Adrenal gland (tissue), 5 donors: ENCODE measurements at regions not wholly inside any gene's neighbourhood (a gene's known extent, or its start where the extent isn't known, plus 50 kb on each side); places are given as distances from the start of the nearest gene placed in this dataset.

Experiments used
- POLR2A ChIP-seq, 2 donors: fragments of 450-650 bp; IDR thresholded peaks; one replicate each; pipeline ENCODE4 v1.6.1; 2017; ENCODE audit warnings: antibody characterized with exemption in 2 of 2, mild to moderate bottlenecking in 2 of 2, moderate library complexity in 1 of 2
- TF ChIP-seq, protein P1 (sequence below), 6 experiments: fragments of 450-650 bp in 4 of 6; fragments of 200-600 bp in 2 of 6; sonication (generic) in 1 of 6; IDR thresholded peaks; 1 replicate in 5 of 6; 2 replicates in 1 of 6; pipeline versions ENCODE4 v1.5.1 to v1.8.0; 2016 to 2021; ENCODE audit warnings: antibody characterized with exemption in 6 of 6, mild to moderate bottlenecking in 2 of 6, moderate library complexity in 1 of 6
- donor health status: DM: no; HTN: no; CAD: no.

DNA sequence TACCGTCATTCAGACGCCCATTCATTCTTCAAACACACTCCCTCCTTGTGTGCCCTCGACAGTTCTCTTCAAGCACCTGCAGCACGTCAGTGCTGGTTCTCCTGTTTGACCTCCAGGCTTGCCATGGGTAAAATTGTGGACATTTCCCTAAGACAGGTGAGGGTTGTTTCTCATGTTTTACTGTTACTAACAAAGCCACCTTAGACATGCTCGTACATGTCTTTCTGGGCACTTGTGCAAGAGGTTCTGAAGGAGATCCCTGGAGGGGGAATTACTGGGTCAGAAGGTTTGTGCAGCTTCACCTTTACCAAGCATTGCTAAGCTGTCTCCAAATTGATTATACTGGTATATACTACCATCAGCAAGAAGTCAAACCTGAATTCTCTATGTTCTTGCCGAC, 189.7 kb upstream of the TMEM45B start:
- TF ChIP-seq, protein P1, sequence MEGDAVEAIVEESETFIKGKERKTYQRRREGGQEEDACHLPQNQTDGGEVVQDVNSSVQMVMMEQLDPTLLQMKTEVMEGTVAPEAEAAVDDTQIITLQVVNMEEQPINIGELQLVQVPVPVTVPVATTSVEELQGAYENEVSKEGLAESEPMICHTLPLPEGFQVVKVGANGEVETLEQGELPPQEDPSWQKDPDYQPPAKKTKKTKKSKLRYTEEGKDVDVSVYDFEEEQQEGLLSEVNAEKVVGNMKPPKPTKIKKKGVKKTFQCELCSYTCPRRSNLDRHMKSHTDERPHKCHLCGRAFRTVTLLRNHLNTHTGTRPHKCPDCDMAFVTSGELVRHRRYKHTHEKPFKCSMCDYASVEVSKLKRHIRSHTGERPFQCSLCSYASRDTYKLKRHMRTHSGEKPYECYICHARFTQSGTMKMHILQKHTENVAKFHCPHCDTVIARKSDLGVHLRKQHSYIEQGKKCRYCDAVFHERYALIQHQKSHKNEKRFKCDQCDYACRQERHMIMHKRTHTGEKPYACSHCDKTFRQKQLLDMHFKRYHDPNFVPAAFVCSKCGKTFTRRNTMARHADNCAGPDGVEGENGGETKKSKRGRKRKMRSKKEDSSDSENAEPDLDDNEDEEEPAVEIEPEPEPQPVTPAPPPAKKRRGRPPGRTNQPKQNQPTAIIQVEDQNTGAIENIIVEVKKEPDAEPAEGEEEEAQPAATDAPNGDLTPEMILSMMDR (IDR thresholded peaks at IDR 0.05): no peak
- no peak for TF ChIP-seq POLR2A (IDR thresholded peaks at IDR 0.05)
